MG63 (cell line): ENCODE measurements at regions not wholly inside any gene's neighbourhood (a gene's known extent, or its start where the extent isn't known, plus 50 kb on each side); places are given as distances from the start of the nearest gene placed in this dataset.

Source experiments
- DNase-seq: peaks from one replicate; pipeline ENCODE4 v3.0.0-alpha.2; 2020
- H3K27me3 ChIP-seq: fragments of 250-450 bp; sonication (Bioruptor Pico); 2 replicates; pipeline ENCODE4 v1.5.1; 2020; ENCODE audit warnings: mild to moderate bottlenecking, moderate library complexity
- H3K36me3 ChIP-seq: fragments of 250-450 bp; sonication (Bioruptor Pico); 2 replicates; pipeline ENCODE4 v1.5.1; 2020; ENCODE audit warnings: mild to moderate bottlenecking, moderate library complexity
- H3K4me3 ChIP-seq: fragments of 250-450 bp; sonication (Bioruptor Pico); 2 replicates; pipeline ENCODE4 v1.5.1; 2020; ENCODE audit warnings: mild to moderate bottlenecking, moderate library complexity
- H3K9me3 ChIP-seq: fragments of 250-450 bp; sonication (Bioruptor Pico); 2 replicates; pipeline ENCODE4 v1.5.1; 2020; ENCODE audit warnings: mild to moderate bottlenecking, moderate library complexity

GRCh38 chr5:68375540-68375939 lies 160.0 kb downstream of the PIK3R1 start:
- Histone ChIP-seq H3K27me3 (no peaks in the 10 kb centered on the region), H3K9me3 (no peaks in the 10 kb centered on the region; the same call in 1 of the 2 replicates), H3K36me3 (no peaks in the 10 kb centered on the region), H3K4me3 (no peak overlapping the region)
- DNase-seq = no peak

GRCh38 chr5:68376935-68377334 lies 161.4 kb downstream of the PIK3R1 start:
- Histone ChIP-seq H3K9me3 (no peaks in the 10 kb centered on the region; the same call in 1 of the 2 replicates), H3K27me3 (no peaks in the 10 kb centered on the region), H3K4me3 (no peak overlapping the region), H3K36me3 (no peaks in the 10 kb centered on the region)
- DNase-seq = no peak

- H3K4me3 ChIP-seq = no peak overlapping the region
- no peak for DNase-seq
- H3K36me3 ChIP-seq = no peaks in the 10 kb centered on the region
- no peaks in the 10 kb centered on the region for H3K27me3 ChIP-seq
- no peaks in the 10 kb centered on the region; the same call in 1 of the 2 replicates for H3K9me3 ChIP-seq
These were observed 162.2 kb downstream of the PIK3R1 start for GRCh38 chr5:68377733-68378132.

- H3K27me3 ChIP-seq = no peaks in the 10 kb centered on the region
- DNase-seq = no peak
These were observed 162.8 kb downstream of the PIK3R1 start for GRCh38 chr5:68378204-68378820.

GRCh38 chr5:68379275-68380036 lies 163.9 kb downstream of the PIK3R1 start:
- Histone ChIP-seq H3K36me3 (no peaks in the 10 kb centered on the region), H3K27me3 (no peaks in the 10 kb centered on the region), H3K4me3 (no peak overlapping the region), H3K9me3 (no peaks in the 10 kb centered on the region; the same call in 1 of the 2 replicates)
- peak; percentile 56 for DNase-seq

More at GRCh38 chr5:68378204-68378820, 162.8 kb downstream of the PIK3R1 start:
- no peaks in the 10 kb centered on the region; the same call in 1 of the 2 replicates for H3K9me3 ChIP-seq
- no peak overlapping the region for H3K4me3 ChIP-seq
- no peaks in the 10 kb centered on the region for H3K36me3 ChIP-seq

GRCh38 chr5:68380078-68380477 lies 164.5 kb downstream of the PIK3R1 start:
- Histone ChIP-seq H3K4me3 (no peak overlapping the region), H3K27me3 (no peaks in the 10 kb centered on the region), H3K9me3 (no peaks in the 10 kb centered on the region; the same call in 1 of the 2 replicates), H3K36me3 (no peaks in the 10 kb centered on the region)
- no peak for DNase-seq

- Histone ChIP-seq H3K36me3 (no peaks in the 10 kb centered on the region), H3K27me3 (no peaks in the 10 kb centered on the region), H3K4me3 (no peak overlapping the region), H3K9me3 (no peaks in the 10 kb centered on the region; the same call in 1 of the 2 replicates)
- DNase-seq = no peak
These were observed 165.5 kb downstream of the PIK3R1 start for GRCh38 chr5:68381060-68381459.

GRCh38 chr5:68381909-68382308 lies 166.4 kb downstream of the PIK3R1 start:
- DNase-seq = no peak
- no peak overlapping the region for H3K4me3 ChIP-seq
- H3K27me3 ChIP-seq = no peaks in the 10 kb centered on the region
- H3K9me3 ChIP-seq = no peaks in the 10 kb centered on the region; the same call in 1 of the 2 replicates
- H3K36me3 ChIP-seq = no peaks in the 10 kb centered on the region

- Histone ChIP-seq H3K4me3 (no peak overlapping the region), H3K36me3 (no peaks in the 10 kb centered on the region), H3K27me3 (no peaks in the 10 kb centered on the region), H3K9me3 (no peaks in the 10 kb centered on the region; the same call in 1 of the 2 replicates)
- DNase-seq = no peak
These were observed 167.1 kb downstream of the PIK3R1 start for GRCh38 chr5:68382640-68383039.

GRCh38 chr5:68383888-68384310 lies 168.3 kb downstream of the PIK3R1 start:
- H3K27me3 ChIP-seq = no peaks in the 10 kb centered on the region
- DNase-seq = no peak
- H3K4me3 ChIP-seq = no peak overlapping the region
- H3K9me3 ChIP-seq = no peaks in the 10 kb centered on the region; the same call in 1 of the 2 replicates
- no peaks in the 10 kb centered on the region for H3K36me3 ChIP-seq

- Histone ChIP-seq H3K9me3 (no peaks in the 10 kb centered on the region), H3K36me3 (no peaks in the 10 kb centered on the region), H3K4me3 (no peak overlapping the region), H3K27me3 (no peaks in the 10 kb centered on the region)
- DNase-seq = no peak
These were observed 169.5 kb downstream of the PIK3R1 start for GRCh38 chr5:68384936-68385594.

GRCh38 chr5:68385936-68386335 lies 170.4 kb downstream of the PIK3R1 start:
- no peak for DNase-seq
- Histone ChIP-seq H3K4me3 (no peak overlapping the region), H3K9me3 (no peaks in the 10 kb centered on the region), H3K36me3 (no peaks in the 10 kb centered on the region), H3K27me3 (no peaks in the 10 kb centered on the region)

- H3K27me3 ChIP-seq = no peaks in the 10 kb centered on the region
- H3K9me3 ChIP-seq = no peaks in the 10 kb centered on the region
- DNase-seq = no peak
- no peaks in the 10 kb centered on the region for H3K36me3 ChIP-seq
- H3K4me3 ChIP-seq = no peak overlapping the region
These were observed 171.7 kb downstream of the PIK3R1 start for GRCh38 chr5:68387074-68387796.

- no peak for DNase-seq
- H3K9me3 ChIP-seq = no peaks in the 10 kb centered on the region
- no peaks in the 10 kb centered on the region for H3K36me3 ChIP-seq
- no peaks in the 10 kb centered on the region for H3K27me3 ChIP-seq
- H3K4me3 ChIP-seq = no peak overlapping the region
These were observed 174.1 kb downstream of the PIK3R1 start for GRCh38 chr5:68389618-68390017.

- H3K36me3 ChIP-seq = no peaks in the 10 kb centered on the region
- no peaks in the 10 kb centered on the region for H3K9me3 ChIP-seq
- DNase-seq = no peak
These were observed 177.1 kb downstream of the PIK3R1 start for GRCh38 chr5:68392617-68393016.

GRCh38 chr5:68395302-68395701 lies 179.7 kb downstream of the PIK3R1 start:
- H3K36me3 ChIP-seq = no peaks in the 10 kb centered on the region
- no peak for DNase-seq
- no peaks in the 10 kb centered on the region for H3K27me3 ChIP-seq
- no peaks in the 10 kb centered on the region for H3K9me3 ChIP-seq
- no peak overlapping the region for H3K4me3 ChIP-seq

More at GRCh38 chr5:68392617-68393016, 177.1 kb downstream of the PIK3R1 start:
- Histone ChIP-seq H3K4me3 (no peak overlapping the region), H3K27me3 (no peaks in the 10 kb centered on the region)
